ENCODE measurements at regions not wholly inside any gene's neighbourhood (a gene's known extent, or its start where the extent isn't known, plus 50 kb on each side); places are given as distances from the start of the nearest gene placed in this dataset.

GRCh38 chr13:53507741-53508140 is 479.1 kb downstream of the OLFM4 start:
- DNase-seq (ENCODE audit: low read depth): no peak

DNA sequence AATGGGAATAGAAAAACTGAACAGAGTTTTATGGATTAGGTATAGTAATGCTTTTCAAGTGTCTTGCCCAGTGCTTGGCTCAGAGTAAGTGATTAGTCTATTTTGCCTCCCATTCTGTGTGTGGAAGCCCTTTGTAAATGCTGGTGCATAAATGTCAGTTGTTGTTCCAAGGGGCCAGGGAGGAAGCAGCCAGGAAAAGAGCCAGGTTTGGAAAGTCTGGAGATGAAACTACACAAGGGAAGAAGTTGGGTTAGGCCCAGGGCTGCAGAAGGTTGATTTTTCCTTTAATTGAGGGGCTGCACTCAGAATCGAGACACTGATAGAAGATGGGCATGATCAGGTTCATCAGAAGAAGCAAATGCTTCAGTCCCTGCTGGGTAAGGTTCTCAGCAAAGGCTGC is 484.0 kb downstream of the OLFM4 start:
- DNase-seq (ENCODE audit: low read depth): no peak

- no peak for DNase-seq (ENCODE audit: low read depth)
These were observed 484.6 kb downstream of the OLFM4 start for GRCh38 chr13:53513226-53513625.

GRCh38 chr13:53520132-53520531 is 491.5 kb downstream of the OLFM4 start:
- no peak for DNase-seq (ENCODE audit: low read depth)

DNA sequence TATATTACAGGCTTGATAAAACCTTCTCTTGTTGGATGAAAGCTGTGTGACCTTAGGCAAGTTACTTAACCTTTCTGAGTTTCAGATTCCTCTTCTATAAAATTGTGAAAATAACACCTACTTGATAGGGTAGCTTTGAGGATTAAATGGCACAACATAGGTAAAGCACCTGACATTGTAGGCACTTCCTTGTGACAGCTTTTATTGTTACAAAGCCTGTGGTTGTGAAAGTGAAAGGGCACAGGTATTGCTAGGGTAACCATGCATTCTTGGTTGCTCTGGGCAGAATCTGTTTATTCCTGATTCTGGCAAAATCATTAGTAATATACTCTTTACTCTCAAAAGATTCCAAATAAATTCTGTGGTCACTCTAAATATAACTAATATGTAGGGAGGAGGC is 493.4 kb downstream of the OLFM4 start:
- no peak for DNase-seq (ENCODE audit: low read depth)

GRCh38 chr13:53537586-53537985 is 509.0 kb downstream of the OLFM4 start:
- DNase-seq (ENCODE audit: low read depth): no peak

- DNase-seq (ENCODE audit: low read depth): no peak
These were observed 516.8 kb downstream of the OLFM4 start for GRCh38 chr13:53545340-53545941.

DNA sequence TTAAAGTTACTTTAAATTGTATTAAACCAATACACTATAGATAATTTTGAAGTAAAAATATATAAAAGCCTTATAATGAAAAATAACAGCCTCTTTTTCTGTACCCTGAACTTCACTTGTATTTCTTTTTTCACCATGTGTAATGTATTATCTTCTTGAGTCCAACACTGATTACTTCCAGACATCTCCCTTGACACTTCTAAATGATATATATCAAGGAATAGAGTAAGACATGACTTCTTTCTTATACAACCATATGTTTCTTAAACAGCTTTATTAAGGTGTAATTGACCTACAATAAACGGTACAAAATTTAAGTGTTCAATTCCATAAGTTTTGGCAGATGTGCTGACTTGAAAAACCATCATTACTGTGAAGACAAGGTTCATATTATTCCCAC is 531.9 kb downstream of the OLFM4 start:
- DNase-seq (ENCODE audit: low read depth): no peak

- DNase-seq (ENCODE audit: low read depth): no peak
These were observed 533.8 kb downstream of the OLFM4 start for GRCh38 chr13:53562419-53562818.

GRCh38 chr13:53568491-53568890 is 539.9 kb downstream of the OLFM4 start:
- no peak for DNase-seq (ENCODE audit: low read depth)

- no peak for DNase-seq (ENCODE audit: low read depth)
These were observed 540.8 kb downstream of the OLFM4 start for GRCh38 chr13:53569453-53569852.

- DNase-seq (ENCODE audit: low read depth): no peak
These were observed 572.5 kb downstream of the OLFM4 start for GRCh38 chr13:53601113-53601512.

- no peak for DNase-seq (ENCODE audit: low read depth)
These were observed 576.7 kb downstream of the OLFM4 start for GRCh38 chr13:53605326-53605725.

DNA sequence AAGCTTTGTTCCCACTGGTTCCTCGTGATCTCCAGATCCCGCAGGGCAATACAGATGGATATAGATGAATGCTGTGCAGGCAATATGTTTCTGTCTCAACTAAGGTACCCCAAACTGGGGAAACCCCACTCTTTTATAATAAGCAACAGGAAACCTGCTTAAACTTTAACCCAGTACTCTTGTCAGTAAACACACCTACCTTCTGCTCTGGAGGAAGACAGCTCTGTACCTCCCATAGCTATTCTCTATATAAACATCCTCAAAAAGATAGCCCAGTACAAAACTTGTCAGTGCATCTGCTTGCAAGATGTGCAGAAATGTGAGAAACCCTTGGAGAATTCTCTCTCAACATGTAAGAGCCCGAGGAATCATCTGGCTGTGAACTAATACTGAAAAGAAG is 583.6 kb downstream of the OLFM4 start:
- no peak for DNase-seq (ENCODE audit: low read depth)

DNA sequence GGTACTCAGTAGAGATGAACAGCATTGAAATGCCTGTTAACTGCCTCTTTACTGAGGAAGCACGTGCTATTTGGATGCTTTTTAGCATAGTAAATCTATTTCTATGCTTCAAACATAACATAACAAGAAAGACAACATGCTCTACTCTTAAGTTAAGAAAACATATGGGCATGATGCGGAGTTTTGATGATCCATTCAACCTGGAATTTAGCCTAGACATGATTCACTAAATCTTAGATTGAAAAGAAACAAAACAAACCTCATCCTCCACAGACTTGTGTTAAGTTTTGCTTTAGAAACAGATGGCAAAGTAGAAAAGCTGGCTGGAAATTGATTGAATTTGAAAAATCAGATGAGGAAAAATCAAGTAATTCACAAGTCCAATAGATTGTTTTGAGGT is 593.8 kb downstream of the OLFM4 start:
- DNase-seq (ENCODE audit: low read depth): no peak

- DNase-seq (ENCODE audit: low read depth): no peak
These were observed 594.5 kb downstream of the OLFM4 start for GRCh38 chr13:53623146-53623545.

DNA sequence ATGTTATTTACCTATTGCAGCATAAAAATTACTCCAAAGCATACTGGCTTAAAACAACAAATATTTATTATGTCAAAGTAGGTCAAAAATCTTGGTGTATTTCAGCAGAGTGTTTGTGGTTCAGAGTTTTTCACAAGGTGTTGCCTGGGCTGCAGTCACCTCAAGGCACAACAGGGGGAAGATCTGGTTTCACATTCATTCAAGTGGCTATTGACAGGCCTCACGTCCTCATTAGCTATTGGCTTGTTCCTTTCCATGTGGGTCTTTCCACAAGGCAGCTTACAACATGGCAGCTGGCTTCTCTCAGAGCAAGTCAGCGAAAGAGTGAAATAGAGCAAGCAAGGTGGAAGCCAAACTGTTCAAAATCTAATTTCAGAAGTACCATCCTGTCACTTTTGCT is 602.9 kb downstream of the OLFM4 start:
- no peak for DNase-seq (ENCODE audit: low read depth)

DNA sequence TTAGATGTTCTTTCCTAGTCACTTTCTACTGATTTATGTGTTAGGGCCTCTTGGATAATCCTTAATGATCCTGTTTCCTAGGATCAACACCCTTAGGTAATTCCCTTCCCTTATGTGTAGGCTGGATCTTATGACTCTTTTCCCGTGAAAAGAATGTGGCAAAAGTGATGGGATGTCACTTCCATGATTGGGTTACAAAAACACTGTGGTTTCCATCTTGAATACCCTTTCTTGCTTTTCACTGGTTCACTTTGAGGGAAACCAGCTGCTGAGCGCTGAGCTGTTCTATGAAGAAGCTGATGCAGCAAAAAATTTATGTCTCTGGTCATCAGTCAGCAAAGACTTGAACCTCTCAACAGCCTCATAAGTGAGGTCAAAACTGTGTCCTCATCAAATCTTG is 609.4 kb downstream of the OLFM4 start:
- DNase-seq (ENCODE audit: low read depth): no peak

- DNase-seq (ENCODE audit: low read depth): no peak
These were observed 613.7 kb downstream of the OLFM4 start for GRCh38 chr13:53642306-53642705.

DNA sequence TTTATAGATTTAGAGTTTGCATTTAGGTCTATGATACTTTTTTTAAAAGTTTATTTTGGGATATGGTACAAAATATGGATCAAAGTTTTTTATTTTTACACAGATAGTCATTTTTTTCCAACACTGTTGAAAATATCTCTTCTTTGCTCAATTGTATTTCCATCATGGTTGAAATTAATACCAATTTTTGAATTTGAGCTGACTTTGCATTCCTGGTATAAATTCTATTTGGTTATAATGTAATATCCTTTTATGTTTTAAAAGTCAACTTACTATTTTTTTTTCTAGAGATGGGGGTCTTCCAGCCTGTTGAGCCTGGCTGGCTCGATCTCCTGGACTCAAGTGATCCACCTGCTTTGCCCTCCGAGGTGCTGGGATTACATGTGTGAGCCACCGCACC is 620.1 kb downstream of the OLFM4 start:
- DNase-seq (ENCODE audit: low read depth): no peak

DNA sequence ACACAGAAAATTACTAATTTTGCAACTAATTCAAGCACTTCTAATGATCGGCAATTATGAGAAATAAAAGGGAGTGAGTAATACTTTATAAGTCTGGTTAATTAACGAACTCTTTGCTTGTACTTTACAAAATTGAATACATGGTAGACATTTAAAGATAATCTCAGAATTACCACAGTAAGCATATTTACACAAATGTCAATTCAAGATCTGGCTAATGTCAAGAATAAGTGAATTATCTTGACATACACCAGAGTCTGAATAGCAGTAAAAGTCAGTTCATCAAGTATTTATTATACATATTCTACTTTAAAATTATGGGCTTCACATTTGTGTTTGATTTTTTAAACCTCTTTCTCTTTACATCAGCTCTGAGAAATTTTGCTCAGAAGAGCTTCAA is 643.4 kb downstream of the OLFM4 start:
- no peak for DNase-seq (ENCODE audit: low read depth)

DNA sequence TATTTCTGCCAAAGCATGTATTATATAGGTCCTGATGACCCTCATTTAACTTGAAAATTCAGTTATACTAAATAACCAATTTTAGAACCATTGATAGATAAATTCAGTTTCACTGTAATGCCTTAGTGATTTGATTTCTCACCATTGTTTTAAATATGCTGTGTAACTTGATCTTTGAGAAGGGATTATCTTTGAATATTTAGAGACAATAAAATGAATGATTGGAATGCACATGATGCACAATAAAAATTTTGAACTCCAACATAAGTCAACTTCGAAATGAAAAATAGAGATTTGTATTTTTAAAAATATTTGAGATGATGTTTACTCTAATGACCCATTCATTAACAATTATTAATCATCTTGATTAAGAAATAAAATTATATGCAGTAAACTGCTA is 654.5 kb downstream of the OLFM4 start:
- no peak for DNase-seq (ENCODE audit: low read depth)

DNA sequence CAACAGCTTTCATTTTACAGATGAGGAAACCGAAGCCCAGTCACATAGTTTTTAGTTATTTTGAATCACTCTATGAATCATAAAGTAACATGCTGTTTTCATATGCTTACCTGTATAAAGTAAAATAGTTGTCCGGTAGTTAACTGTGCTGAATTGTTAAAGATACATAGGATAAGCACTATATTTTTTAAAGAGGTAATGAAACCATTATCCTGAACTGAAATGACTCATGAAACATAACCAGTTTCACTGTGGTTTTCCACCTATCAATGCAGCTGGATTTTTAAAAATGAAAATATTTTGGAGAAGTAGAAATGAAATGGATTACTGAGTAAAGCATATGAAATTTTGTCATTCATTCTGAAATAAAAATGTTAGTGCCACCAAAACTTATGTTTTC is 655.0 kb downstream of the OLFM4 start:
- DNase-seq (ENCODE audit: low read depth): no peak

- no peak for DNase-seq (ENCODE audit: low read depth)
These were observed 662.8 kb downstream of the OLFM4 start for GRCh38 chr13:53691417-53691816.

All from amniotic epithelial cell (primary cell).